ENCODE measurements at regions not wholly inside any gene's neighbourhood (a gene's known extent, or its start where the extent isn't known, plus 50 kb on each side); places are given as distances from the start of the nearest gene placed in this dataset.

DNA sequence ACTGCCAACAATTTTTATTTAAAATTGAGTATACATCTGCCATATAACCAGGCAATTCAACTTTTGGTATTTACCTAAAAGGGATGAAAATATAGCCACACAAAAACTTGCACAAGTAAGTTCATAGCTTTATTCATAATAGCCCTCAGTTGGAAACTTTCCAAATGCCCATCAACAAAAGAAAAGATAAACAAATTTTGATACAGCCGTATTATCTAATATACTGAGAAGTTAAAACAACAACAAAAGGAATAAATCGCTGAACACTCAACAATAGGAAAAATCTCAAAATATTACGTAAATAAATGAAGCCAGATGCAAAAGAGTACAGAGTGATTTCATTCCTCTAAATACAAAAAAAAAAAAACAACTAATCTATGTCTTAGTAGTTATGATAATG, 399.2 kb upstream of the SEMA3D start:
- TF ChIP-seq CTCF (IDR thresholded peaks at IDR 0.05) (no peak), POLR2AphosphoS5 (IDR thresholded peaks at IDR 0.05) (no peak), POLR2A (IDR thresholded peaks at IDR 0.05) (no peak)

Data from breast epithelium (tissue), 3 donors.